ENCODE measurements at regions not wholly inside any gene's neighbourhood (a gene's known extent, or its start where the extent isn't known, plus 50 kb on each side); places are given as distances from the start of the nearest gene placed in this dataset.

DNA sequence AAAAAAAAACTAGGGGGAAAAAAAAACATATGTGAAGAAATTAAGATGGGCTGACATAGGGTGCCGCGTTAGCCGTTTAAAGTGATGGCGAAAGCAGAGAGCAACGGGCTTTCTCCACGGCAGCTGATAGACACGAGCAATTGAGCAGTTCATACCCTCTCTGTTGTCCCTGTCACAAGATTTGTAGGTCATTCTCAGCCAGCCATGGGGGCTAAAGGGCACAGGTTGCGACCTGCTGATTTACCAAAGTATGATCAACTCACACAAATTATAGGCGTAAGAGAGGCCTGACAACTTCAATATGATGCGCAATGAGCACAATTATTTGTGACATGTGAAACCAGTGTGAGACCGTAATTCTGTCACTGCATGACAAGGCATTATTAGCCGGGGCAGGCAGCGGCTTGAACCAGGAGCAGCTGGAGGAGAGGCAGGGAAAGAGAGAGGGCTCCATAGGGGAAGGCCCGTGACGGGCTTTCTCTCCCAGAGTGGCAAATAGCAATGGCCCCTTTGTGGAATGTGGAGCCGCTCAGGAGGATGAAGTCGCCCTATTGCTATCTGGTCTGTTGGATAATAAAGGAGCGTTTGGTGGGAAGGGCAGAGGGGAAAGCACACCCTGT is 195.1 kb upstream of the HABP2 start:
- DNase-seq (ENCODE audit: low read depth, low spot score): no peak
- TF ChIP-seq, protein P1, sequence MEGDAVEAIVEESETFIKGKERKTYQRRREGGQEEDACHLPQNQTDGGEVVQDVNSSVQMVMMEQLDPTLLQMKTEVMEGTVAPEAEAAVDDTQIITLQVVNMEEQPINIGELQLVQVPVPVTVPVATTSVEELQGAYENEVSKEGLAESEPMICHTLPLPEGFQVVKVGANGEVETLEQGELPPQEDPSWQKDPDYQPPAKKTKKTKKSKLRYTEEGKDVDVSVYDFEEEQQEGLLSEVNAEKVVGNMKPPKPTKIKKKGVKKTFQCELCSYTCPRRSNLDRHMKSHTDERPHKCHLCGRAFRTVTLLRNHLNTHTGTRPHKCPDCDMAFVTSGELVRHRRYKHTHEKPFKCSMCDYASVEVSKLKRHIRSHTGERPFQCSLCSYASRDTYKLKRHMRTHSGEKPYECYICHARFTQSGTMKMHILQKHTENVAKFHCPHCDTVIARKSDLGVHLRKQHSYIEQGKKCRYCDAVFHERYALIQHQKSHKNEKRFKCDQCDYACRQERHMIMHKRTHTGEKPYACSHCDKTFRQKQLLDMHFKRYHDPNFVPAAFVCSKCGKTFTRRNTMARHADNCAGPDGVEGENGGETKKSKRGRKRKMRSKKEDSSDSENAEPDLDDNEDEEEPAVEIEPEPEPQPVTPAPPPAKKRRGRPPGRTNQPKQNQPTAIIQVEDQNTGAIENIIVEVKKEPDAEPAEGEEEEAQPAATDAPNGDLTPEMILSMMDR (IDR thresholded peaks at IDR 0.05; ENCODE audit: low read depth, low read length): no peak
- H3K4me3 ChIP-seq (ENCODE audit: low read depth, low read length): no peak overlapping the region
- in situ Hi-C loops (cut with HindIII; ENCODE audit: low sequenced_read_pairs): no loop called here

DNA sequence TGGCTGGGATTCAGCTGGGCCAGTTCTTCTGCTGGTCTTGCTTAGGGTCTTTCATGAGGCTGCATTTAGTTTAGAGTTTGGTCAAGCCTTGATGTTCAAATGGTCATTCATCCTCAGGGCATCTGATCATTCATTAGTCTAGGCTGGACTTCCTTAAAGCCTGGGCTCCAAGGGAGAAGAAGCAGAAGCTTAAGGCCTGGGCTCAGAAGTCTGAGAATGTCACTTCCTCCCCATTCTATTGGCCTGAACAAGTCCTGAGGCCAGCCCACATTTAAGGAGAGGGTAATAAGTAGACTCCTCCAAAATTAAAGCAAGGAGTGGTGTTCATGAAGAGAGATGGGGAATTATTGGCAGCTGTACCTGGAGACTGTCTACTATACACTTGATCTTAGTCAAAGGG is 193.2 kb upstream of the HABP2 start:
- TF ChIP-seq, protein P1 (IDR thresholded peaks at IDR 0.05; ENCODE audit: low read depth, low read length): no peak
- H3K4me3 ChIP-seq (ENCODE audit: low read depth, low read length): no peak overlapping the region
- DNase-seq (ENCODE audit: low read depth, low spot score): no peak
- in situ Hi-C loops (cut with HindIII; ENCODE audit: low sequenced_read_pairs): no loop called here

GRCh38 chr10:113360870-113361269 is 192.0 kb upstream of the HABP2 start:
- TF ChIP-seq, protein P1 (IDR thresholded peaks at IDR 0.05; ENCODE audit: low read depth, low read length): no peak
- H3K4me3 ChIP-seq (ENCODE audit: low read depth, low read length): no peak overlapping the region
- DNase-seq (ENCODE audit: low read depth, low spot score): no peak
- in situ Hi-C loops (cut with HindIII; ENCODE audit: low sequenced_read_pairs): no loop called here

DNA sequence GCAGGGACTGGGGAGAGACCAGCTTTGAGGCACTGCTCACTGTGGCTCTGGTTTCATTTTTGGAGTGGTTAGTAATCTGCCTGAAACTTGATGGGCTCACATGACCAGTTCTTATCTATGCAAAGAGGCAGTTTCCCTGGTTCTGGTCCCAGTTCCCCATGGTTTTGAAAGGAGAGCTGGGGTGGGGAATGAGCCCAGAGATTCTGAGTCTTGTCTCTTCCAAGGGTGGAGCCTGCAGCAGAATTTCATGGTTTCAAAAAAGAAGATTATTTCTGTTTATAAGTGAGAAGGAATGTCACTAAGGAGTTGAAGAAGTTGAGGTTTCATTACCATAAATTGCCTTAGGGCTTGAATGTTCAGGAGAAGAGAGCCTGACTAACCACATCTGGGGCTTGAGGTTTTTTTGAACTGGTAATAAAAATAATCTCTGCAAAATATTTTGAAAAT is 190.2 kb upstream of the HABP2 start:
- in situ Hi-C loops (cut with HindIII; ENCODE audit: low sequenced_read_pairs): no loop called here
- TF ChIP-seq, protein P1 (IDR thresholded peaks at IDR 0.05; ENCODE audit: low read depth, low read length): no peak
- H3K4me3 ChIP-seq (ENCODE audit: low read depth, low read length): no peak overlapping the region
- DNase-seq (ENCODE audit: low read depth, low spot score): peak; percentile 23

DNA sequence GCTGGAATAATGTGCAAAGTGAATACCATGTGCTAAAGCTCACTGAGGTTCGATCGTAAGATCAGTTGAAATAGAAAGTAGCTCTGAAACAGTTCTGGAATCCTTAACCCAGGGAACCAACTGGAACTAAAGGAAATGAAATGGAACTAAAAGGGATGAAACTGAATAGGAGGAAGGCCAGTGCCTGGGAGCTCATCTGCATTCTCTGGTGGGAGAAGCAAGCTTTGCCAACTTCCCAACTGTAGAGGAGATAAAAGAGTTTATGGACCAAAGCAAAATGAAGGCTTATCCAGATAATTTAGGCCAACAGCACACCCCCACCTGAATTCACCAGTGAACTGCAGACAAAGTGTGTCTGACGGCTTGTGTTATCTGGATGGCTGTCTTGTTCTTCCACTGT is 188.6 kb upstream of the HABP2 start:
- TF ChIP-seq, protein P1 (IDR thresholded peaks at IDR 0.05; ENCODE audit: low read depth, low read length): no peak
- in situ Hi-C loops (cut with HindIII; ENCODE audit: low sequenced_read_pairs): no loop called here
- no peak overlapping the region for H3K4me3 ChIP-seq (ENCODE audit: low read depth, low read length)
- DNase-seq (ENCODE audit: low read depth, low spot score): no peak

- no peak overlapping the region for H3K4me3 ChIP-seq (ENCODE audit: low read depth, low read length)
- TF ChIP-seq, protein P1 (IDR thresholded peaks at IDR 0.05; ENCODE audit: low read depth, low read length): no peak
- in situ Hi-C loops (cut with HindIII; ENCODE audit: low sequenced_read_pairs): no loop called here
- no peak for DNase-seq (ENCODE audit: low read depth, low spot score)
Observed at GRCh38 chr10:113368666-113369364, 184.0 kb upstream of the HABP2 start.

Data from astrocyte of the spinal cord (primary cell).